ENCODE measurements at regions not wholly inside any gene's neighbourhood (a gene's known extent, or its start where the extent isn't known, plus 50 kb on each side); places are given as distances from the start of the nearest gene placed in this dataset.

DNA sequence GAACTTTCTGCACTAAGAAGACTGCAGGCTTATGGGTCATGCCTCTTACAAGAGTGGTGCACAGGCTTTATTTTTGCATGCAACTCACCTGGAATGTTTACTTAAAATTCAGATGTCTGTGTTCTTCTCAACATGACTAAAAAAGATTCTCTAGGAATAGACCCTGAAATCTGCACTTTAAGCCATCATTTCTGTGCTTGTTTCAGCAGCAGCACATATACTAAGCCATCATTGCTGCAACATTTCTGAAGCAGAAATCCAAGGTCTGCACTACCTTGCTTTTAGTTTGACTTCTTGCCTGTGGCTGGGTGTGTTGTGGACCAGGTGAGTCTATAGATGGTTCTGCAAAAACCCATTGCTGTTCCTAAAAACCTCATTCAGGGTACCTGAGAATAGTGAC lies 156.8 kb downstream of the CEP120 start:
- no peaks in the 10 kb centered on the region for H3K27me3 ChIP-seq (ENCODE audit: control insufficient read depth, insufficient read depth, low read length)
- ATAC-seq (no peak), DNase-seq (ENCODE audit: low read depth, low spot score) (no peak)
- no peak overlapping the region for H3K27ac ChIP-seq (ENCODE audit: low read length)
- CTCF ChIA-PET, result no interaction called here
- no peaks in the 10 kb centered on the region for H3K4me1 ChIP-seq (ENCODE audit: control insufficient read depth, insufficient read depth, low read length)
- POLR2A ChIA-PET, result no interaction called here
- H3K36me3 ChIP-seq (ENCODE audit: control insufficient read depth, insufficient read depth, low read length), result no peaks in the 10 kb centered on the region
- H3K9me3 ChIP-seq (ENCODE audit: control insufficient read depth, insufficient read depth, low read depth, low read length), result no peaks in the 10 kb centered on the region
- BruUV-seq (replicated peaks), result no TSS peak
- TF ChIP-seq SIN3A (IDR thresholded peaks at IDR 0.05; ENCODE audit: borderline replicate concordance, insufficient read depth, low read depth, low read length) (no peak), POLR2AphosphoS5 (IDR thresholded peaks at IDR 0.05; ENCODE audit: low read depth, low read length) (no peak), TCF7L2 (IDR thresholded peaks at IDR 0.05; ENCODE audit: low read depth, low read length) (no peak)
- TF ChIP-seq, protein P1, sequence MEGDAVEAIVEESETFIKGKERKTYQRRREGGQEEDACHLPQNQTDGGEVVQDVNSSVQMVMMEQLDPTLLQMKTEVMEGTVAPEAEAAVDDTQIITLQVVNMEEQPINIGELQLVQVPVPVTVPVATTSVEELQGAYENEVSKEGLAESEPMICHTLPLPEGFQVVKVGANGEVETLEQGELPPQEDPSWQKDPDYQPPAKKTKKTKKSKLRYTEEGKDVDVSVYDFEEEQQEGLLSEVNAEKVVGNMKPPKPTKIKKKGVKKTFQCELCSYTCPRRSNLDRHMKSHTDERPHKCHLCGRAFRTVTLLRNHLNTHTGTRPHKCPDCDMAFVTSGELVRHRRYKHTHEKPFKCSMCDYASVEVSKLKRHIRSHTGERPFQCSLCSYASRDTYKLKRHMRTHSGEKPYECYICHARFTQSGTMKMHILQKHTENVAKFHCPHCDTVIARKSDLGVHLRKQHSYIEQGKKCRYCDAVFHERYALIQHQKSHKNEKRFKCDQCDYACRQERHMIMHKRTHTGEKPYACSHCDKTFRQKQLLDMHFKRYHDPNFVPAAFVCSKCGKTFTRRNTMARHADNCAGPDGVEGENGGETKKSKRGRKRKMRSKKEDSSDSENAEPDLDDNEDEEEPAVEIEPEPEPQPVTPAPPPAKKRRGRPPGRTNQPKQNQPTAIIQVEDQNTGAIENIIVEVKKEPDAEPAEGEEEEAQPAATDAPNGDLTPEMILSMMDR (IDR thresholded peaks at IDR 0.05), result no peak
- TF ChIP-seq, protein P2, sequence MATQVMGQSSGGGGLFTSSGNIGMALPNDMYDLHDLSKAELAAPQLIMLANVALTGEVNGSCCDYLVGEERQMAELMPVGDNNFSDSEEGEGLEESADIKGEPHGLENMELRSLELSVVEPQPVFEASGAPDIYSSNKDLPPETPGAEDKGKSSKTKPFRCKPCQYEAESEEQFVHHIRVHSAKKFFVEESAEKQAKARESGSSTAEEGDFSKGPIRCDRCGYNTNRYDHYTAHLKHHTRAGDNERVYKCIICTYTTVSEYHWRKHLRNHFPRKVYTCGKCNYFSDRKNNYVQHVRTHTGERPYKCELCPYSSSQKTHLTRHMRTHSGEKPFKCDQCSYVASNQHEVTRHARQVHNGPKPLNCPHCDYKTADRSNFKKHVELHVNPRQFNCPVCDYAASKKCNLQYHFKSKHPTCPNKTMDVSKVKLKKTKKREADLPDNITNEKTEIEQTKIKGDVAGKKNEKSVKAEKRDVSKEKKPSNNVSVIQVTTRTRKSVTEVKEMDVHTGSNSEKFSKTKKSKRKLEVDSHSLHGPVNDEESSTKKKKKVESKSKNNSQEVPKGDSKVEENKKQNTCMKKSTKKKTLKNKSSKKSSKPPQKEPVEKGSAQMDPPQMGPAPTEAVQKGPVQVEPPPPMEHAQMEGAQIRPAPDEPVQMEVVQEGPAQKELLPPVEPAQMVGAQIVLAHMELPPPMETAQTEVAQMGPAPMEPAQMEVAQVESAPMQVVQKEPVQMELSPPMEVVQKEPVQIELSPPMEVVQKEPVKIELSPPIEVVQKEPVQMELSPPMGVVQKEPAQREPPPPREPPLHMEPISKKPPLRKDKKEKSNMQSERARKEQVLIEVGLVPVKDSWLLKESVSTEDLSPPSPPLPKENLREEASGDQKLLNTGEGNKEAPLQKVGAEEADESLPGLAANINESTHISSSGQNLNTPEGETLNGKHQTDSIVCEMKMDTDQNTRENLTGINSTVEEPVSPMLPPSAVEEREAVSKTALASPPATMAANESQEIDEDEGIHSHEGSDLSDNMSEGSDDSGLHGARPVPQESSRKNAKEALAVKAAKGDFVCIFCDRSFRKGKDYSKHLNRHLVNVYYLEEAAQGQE (IDR thresholded peaks at IDR 0.05; ENCODE audit: insufficient read depth in 1 of 2, low read depth in 2 of 2, low read length in 1 of 2), result no peak
- intact Hi-C loops (cut with micrococcal nuclease; ENCODE audit: unreplicated experiment), result no loop called here
- H3K4me3 ChIP-seq (ENCODE audit: low read depth in 2 of 2, low read length in 2 of 2), result no peak overlapping the region
- in situ Hi-C loops (cut with HindIII; ENCODE audit: low pct_unique_long_range_greater_than_20kb, low sequenced_read_pairs), result no loop called here

DNA sequence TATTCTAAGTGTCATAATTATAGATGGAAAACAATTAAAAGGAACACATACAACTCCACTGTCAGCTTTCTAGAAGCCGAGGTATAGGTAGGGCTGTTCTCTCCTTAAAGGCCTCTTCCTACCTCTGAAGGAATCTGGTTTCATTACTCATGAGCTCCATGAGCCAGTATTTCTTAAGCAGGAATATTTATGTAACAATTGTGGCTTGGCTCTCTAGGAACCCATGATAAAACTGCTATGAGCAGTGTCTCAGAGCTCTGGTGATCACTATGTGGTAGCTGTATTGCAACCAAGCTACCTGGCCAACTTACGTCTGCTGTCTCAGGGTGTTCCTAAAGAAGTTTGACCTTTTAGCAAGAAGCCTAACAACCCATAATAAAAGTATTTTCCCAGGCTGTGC lies 157.7 kb downstream of the CEP120 start:
- no peak overlapping the region for H3K4me3 ChIP-seq (ENCODE audit: low read depth in 2 of 2, low read length in 2 of 2)
- TF ChIP-seq POLR2AphosphoS5 (IDR thresholded peaks at IDR 0.05; ENCODE audit: low read depth, low read length) (no peak), SIN3A (IDR thresholded peaks at IDR 0.05; ENCODE audit: borderline replicate concordance, insufficient read depth, low read depth, low read length) (no peak), TCF7L2 (IDR thresholded peaks at IDR 0.05; ENCODE audit: low read depth, low read length) (no peak)
- TF ChIP-seq, protein P1 (IDR thresholded peaks at IDR 0.05), result no peak
- TF ChIP-seq, protein P2 (IDR thresholded peaks at IDR 0.05; ENCODE audit: insufficient read depth in 1 of 2, low read depth in 2 of 2, low read length in 1 of 2), result no peak
- H3K27ac ChIP-seq (ENCODE audit: low read length), result no peak overlapping the region
- DNase-seq (ENCODE audit: low read depth, low spot score), result no peak
- in situ Hi-C loops (cut with HindIII; ENCODE audit: low pct_unique_long_range_greater_than_20kb, low sequenced_read_pairs), result no loop called here
- H3K9me3 ChIP-seq (ENCODE audit: control insufficient read depth, insufficient read depth, low read depth, low read length), result no peaks in the 10 kb centered on the region
- H3K27me3 ChIP-seq (ENCODE audit: control insufficient read depth, insufficient read depth, low read length), result no peaks in the 10 kb centered on the region
- ChIA-PET POLR2A (no interaction called here), CTCF (no interaction called here)
- no peak for ATAC-seq
- H3K4me1 ChIP-seq (ENCODE audit: control insufficient read depth, insufficient read depth, low read length), result no peaks in the 10 kb centered on the region
- H3K36me3 ChIP-seq (ENCODE audit: control insufficient read depth, insufficient read depth, low read length), result no peaks in the 10 kb centered on the region
- no TSS peak for BruUV-seq (replicated peaks)
- intact Hi-C loops (cut with micrococcal nuclease; ENCODE audit: unreplicated experiment), result no loop called here

All from Panc1 (cell line).